Esophagus squamous epithelium (tissue), 4 donors: ENCODE measurements at regions not wholly inside any gene's neighbourhood (a gene's known extent, or its start where the extent isn't known, plus 50 kb on each side); places are given as distances from the start of the nearest gene placed in this dataset.

Experiments used
- POLR2A ChIP-seq, 4 donors: fragments of 450-650 bp; IDR thresholded peaks; one replicate each; pipeline ENCODE4 v1.6.1; 2017; ENCODE audit warnings: antibody characterized with exemption in 4 of 4, mild to moderate bottlenecking in 4 of 4, moderate library complexity in 3 of 4
- TF ChIP-seq, protein P1 (sequence below), 6 experiments: fragments of 450-650 bp in 4 of 6; fragments of 200-600 bp in 2 of 6; sonication (generic) in 2 of 6; IDR thresholded peaks; one replicate each; pipeline ENCODE4 v1.5.1; 2016 to 2019; ENCODE audit warnings: antibody characterized with exemption in 6 of 6, mild to moderate bottlenecking in 4 of 6, moderate library complexity in 4 of 6

DNA sequence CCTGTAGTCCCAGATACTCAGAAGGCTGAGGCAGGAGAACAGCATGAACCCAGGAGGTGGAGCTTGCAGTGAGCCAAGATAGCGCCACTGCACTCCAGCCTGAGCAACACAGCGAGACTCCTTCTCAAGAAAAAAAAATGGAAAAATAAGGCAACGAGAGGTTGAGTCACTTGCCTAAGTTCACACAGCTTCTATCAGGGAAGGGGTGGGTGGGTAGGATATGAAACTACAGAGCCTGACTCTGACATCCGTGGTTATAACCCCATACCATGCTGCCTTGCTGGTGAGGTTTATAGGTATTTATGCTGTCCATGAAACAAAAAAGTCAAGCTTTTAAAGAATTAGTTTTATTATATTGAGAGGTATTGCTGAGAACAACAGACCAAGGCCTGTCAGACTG lies 61.5 kb upstream of the RAB4A start:
- TF ChIP-seq, protein P1, sequence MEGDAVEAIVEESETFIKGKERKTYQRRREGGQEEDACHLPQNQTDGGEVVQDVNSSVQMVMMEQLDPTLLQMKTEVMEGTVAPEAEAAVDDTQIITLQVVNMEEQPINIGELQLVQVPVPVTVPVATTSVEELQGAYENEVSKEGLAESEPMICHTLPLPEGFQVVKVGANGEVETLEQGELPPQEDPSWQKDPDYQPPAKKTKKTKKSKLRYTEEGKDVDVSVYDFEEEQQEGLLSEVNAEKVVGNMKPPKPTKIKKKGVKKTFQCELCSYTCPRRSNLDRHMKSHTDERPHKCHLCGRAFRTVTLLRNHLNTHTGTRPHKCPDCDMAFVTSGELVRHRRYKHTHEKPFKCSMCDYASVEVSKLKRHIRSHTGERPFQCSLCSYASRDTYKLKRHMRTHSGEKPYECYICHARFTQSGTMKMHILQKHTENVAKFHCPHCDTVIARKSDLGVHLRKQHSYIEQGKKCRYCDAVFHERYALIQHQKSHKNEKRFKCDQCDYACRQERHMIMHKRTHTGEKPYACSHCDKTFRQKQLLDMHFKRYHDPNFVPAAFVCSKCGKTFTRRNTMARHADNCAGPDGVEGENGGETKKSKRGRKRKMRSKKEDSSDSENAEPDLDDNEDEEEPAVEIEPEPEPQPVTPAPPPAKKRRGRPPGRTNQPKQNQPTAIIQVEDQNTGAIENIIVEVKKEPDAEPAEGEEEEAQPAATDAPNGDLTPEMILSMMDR (IDR thresholded peaks at IDR 0.05) = no peak
- TF ChIP-seq POLR2A (IDR thresholded peaks at IDR 0.05) = no peak
